Tibial nerve (tissue), 4 donors: ENCODE measurements at regions not wholly inside any gene's neighbourhood (a gene's known extent, or its start where the extent isn't known, plus 50 kb on each side); places are given as distances from the start of the nearest gene placed in this dataset.

Source experiments
- DNase-seq, 2 donors: peaks; one replicate each; pipeline ENCODE4 v3.0.0-alpha.2; 2019; ENCODE audit warnings: low spot score in 2 of 2
- H3K27ac ChIP-seq, 4 donors: fragments of 200-600 bp; sonication (generic) in 3 of 4; one replicate each; pipeline ENCODE4 v1.5.1; 2017 to 2019; ENCODE audit warnings: mild to moderate bottlenecking in 1 of 4
- H3K27me3 ChIP-seq, 2 donors: fragments of 200-600 bp; sonication (generic) in 1 of 2; one replicate each; pipeline versions ENCODE4 v1.5.1 to v1.6.0; 2017 to 2019
- H3K36me3 ChIP-seq, 3 donors: fragments of 200-600 bp; sonication (generic); one replicate each; pipeline ENCODE4 v1.5.1; 2018 to 2019
- H3K4me1 ChIP-seq, 4 donors: fragments of 200-600 bp; sonication (generic) in 3 of 4; one replicate each; pipeline ENCODE4 v1.5.1; 2017 to 2019
- H3K4me3 ChIP-seq, 4 donors: fragments of 200-600 bp; sonication (generic) in 3 of 4; one replicate each; pipeline ENCODE4 v1.5.1; 2017 to 2019; ENCODE audit warnings: mild to moderate bottlenecking in 1 of 4, moderate library complexity in 1 of 4
- H3K9me3 ChIP-seq, 4 donors: fragments of 200-600 bp; sonication (generic) in 3 of 4; one replicate each; pipeline ENCODE4 v1.5.1; 2017 to 2019
- EP300 ChIP-seq, 2 donors: sonication (generic); formaldehyde crosslinking; IDR thresholded peaks; one replicate each; pipeline ENCODE4 v1.6.1; 2017; ENCODE audit warnings: antibody characterized with exemption in 2 of 2, mild to moderate bottlenecking in 1 of 2
- POLR2A ChIP-seq, 2 donors: fragments of 450-650 bp; IDR thresholded peaks; one replicate each; pipeline ENCODE4 v1.6.1; 2017; ENCODE audit warnings: antibody characterized with exemption in 2 of 2, mild to moderate bottlenecking in 2 of 2, moderate library complexity in 2 of 2
- WGBS, 2 donors: methylation state at CpG; one replicate each; pipeline ENCODE4 v1.1.5; 2018; 5-methylcytosine and 5-hydroxymethylcytosine counted together
- TF ChIP-seq, protein P1 (sequence below), 5 experiments: fragments of 200-600 bp in 3 of 5; fragments of 450-650 bp in 2 of 5; sonication (generic) in 3 of 5; IDR thresholded peaks; one replicate each; pipeline ENCODE4 v1.5.1; 2016 to 2019; ENCODE audit warnings: antibody characterized with exemption in 5 of 5, mild to moderate bottlenecking in 3 of 5, moderate library complexity in 2 of 5

DNA sequence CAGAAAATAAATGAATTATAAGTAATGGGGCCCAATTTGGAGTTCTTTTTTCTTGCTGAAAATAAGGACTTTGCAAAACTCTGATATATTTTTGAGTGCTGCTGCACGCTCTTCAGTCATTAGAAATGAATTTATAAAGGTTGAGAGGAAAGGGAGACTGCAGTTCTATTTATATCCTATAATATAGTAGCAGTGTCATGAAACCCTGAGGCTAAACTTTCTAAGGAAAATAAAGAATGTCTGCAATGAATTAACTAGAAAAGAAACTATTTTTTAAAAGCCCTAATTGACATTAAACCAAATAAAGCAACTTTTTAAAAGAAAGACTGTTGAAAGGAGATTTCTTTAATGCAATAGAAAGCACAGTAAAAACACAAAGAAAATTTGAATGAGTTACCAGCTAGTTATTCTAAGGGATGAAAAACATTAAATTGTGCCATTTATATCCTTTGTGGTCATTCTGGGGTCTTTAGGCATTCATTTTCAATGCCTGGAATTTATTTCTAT is 1072.8 kb upstream of the TMEFF2 start:
- Histone ChIP-seq H3K4me1 (no peaks in the 10 kb centered on the region), H3K27me3 (no peaks in the 10 kb centered on the region), H3K9me3 (no peaks in the 10 kb centered on the region), H3K4me3 (no peak overlapping the region), H3K36me3 (no peaks in the 10 kb centered on the region), H3K27ac (no peak overlapping the region)
- WGBS, 2 donors, result 21 to 42% methylated on average over 1 of the region's 1 CpG
- DNase-seq, result no peak
- TF ChIP-seq, protein P1, sequence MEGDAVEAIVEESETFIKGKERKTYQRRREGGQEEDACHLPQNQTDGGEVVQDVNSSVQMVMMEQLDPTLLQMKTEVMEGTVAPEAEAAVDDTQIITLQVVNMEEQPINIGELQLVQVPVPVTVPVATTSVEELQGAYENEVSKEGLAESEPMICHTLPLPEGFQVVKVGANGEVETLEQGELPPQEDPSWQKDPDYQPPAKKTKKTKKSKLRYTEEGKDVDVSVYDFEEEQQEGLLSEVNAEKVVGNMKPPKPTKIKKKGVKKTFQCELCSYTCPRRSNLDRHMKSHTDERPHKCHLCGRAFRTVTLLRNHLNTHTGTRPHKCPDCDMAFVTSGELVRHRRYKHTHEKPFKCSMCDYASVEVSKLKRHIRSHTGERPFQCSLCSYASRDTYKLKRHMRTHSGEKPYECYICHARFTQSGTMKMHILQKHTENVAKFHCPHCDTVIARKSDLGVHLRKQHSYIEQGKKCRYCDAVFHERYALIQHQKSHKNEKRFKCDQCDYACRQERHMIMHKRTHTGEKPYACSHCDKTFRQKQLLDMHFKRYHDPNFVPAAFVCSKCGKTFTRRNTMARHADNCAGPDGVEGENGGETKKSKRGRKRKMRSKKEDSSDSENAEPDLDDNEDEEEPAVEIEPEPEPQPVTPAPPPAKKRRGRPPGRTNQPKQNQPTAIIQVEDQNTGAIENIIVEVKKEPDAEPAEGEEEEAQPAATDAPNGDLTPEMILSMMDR (IDR thresholded peaks at IDR 0.05), result no peak
- TF ChIP-seq EP300 (IDR thresholded peaks at IDR 0.05), result no peak
- TF ChIP-seq POLR2A (IDR thresholded peaks at IDR 0.05), result no peak

DNA sequence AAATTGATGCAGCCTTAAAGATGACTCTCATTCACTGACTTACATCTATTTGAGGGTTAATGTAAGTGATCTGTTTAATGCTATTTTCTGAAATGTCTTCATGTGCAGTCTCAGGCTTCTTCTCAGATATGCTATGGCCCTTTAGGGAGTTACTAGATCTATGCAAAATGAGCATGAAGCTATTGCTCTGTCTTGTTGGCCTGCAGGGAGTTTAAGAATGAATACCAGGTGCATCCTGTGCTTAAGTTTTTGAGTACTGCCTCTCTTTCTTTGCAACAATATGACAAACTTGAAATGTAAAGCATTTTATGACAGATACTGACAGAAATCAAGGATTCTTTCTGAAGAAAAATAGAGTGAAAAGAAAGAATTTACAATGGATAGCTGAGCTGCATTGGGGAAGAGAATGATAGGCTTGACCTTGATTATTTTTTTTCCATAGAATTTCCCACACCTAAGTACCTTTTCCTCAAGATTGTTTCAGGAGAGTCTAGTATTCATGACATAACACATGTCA is 1058.3 kb upstream of the TMEFF2 start:
- Histone ChIP-seq H3K4me1 (no peaks in the 10 kb centered on the region), H3K9me3 (no peaks in the 10 kb centered on the region), H3K4me3 (no peak overlapping the region), H3K27me3 (no peaks in the 10 kb centered on the region), H3K36me3 (no peaks in the 10 kb centered on the region), H3K27ac (no peak overlapping the region)
- TF ChIP-seq, protein P1 (IDR thresholded peaks at IDR 0.05), result no peak
- TF ChIP-seq EP300 (IDR thresholded peaks at IDR 0.05), result no peak
- TF ChIP-seq POLR2A (IDR thresholded peaks at IDR 0.05), result no peak
- no peak for DNase-seq

DNA sequence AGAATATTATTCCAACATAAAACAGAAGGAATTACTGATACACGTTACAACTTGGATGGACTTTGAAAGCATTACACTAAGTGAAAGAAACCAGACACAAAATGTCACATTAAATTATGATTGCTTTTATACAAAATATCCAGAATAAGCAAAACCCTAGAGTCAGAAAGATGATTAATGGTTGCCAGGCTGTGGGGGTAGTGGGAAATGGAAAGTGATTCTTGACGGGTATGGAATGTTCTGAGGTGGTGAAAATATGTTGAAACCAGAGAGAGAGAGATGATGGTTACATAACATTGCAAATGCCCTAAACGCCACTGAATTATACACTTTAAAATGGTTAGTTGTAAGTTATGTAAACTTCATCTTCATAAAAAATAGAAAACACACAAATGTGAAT is 1057.2 kb upstream of the TMEFF2 start:
- Histone ChIP-seq H3K36me3 (no peaks in the 10 kb centered on the region), H3K27me3 (no peaks in the 10 kb centered on the region), H3K27ac (no peak overlapping the region), H3K4me3 (no peak overlapping the region), H3K4me1 (no peaks in the 10 kb centered on the region), H3K9me3 (no peaks in the 10 kb centered on the region)
- WGBS, 2 donors, result 73 to 74% methylated on average over 3 of the region's 3 CpGs
- DNase-seq, result no peak
- no peak for TF ChIP-seq POLR2A (IDR thresholded peaks at IDR 0.05)
- TF ChIP-seq, protein P1 (IDR thresholded peaks at IDR 0.05), result no peak
- no peak for TF ChIP-seq EP300 (IDR thresholded peaks at IDR 0.05)

DNA sequence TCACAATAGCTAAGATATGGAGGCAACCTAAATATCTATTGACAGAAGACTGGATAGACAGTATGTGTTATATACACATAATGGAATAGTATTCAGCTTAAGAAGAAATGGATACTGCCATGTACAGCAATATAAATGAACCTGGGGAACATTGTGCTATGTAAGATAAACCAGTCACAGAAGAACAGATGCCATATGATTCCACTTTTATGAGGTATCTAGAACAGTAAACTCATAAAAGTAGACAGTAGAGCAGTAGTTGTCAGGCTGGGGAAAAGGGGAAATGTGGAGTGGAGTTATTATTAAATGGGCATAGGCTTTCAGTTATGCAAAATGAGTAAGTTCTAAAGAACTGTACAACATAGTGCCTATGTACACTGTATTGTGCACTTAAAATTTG is 1055.7 kb upstream of the TMEFF2 start:
- H3K36me3 ChIP-seq, result no peaks in the 10 kb centered on the region
- H3K27me3 ChIP-seq, result no peaks in the 10 kb centered on the region

DNA sequence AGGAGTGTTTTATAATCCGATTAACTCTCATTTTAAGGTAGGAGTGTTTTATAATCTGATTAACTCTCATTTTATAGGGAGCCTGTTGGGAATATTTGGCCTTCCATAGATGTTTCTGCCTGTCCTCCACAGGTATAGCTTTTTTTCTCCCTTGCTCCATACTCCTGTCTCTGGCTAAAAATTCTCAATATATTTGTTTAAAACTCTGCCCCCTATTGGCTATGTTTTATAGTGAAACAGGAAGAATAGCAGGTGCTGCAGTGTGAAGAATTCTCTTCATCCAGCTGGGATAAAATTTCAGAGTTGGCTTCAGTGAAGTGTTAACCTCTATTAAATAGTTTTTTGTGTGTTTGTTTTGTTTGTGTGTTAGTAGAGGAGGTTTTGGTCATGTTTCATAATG is 1046.0 kb upstream of the TMEFF2 start:
- Histone ChIP-seq H3K27ac (no peak overlapping the region), H3K4me1 (no peaks in the 10 kb centered on the region), H3K27me3 (no peaks in the 10 kb centered on the region), H3K36me3 (no peaks in the 10 kb centered on the region), H3K9me3 (no peaks in the 10 kb centered on the region), H3K4me3 (no peak overlapping the region)
- TF ChIP-seq EP300 (IDR thresholded peaks at IDR 0.05) (no peak), POLR2A (IDR thresholded peaks at IDR 0.05) (no peak)
- TF ChIP-seq, protein P1 (IDR thresholded peaks at IDR 0.05), result no peak
- 83 to 87% methylated on average over 1 of the region's 1 CpG for WGBS, 2 donors
- DNase-seq, result no peak

More for the DNA sequence above, 1055.7 kb upstream of the TMEFF2 start:
- DNase-seq, result no peak
- no peaks in the 10 kb centered on the region for H3K4me1 ChIP-seq
- H3K4me3 ChIP-seq, result no peak overlapping the region
- no peak for TF ChIP-seq EP300 (IDR thresholded peaks at IDR 0.05)
- TF ChIP-seq POLR2A (IDR thresholded peaks at IDR 0.05), result no peak
- TF ChIP-seq, protein P1 (IDR thresholded peaks at IDR 0.05), result no peak
- H3K9me3 ChIP-seq, result no peaks in the 10 kb centered on the region
- H3K27ac ChIP-seq, result no peak overlapping the region
